Fibroblast of skin of left biceps (primary cell): ENCODE measurements at regions not wholly inside any gene's neighbourhood (a gene's known extent, or its start where the extent isn't known, plus 50 kb on each side); places are given as distances from the start of the nearest gene placed in this dataset.

Source experiments
- DNase-seq, 2 experiments: peaks; one replicate each; pipeline ENCODE4 v3.0.0-alpha.2; 2013; ENCODE audit warnings: low read depth in 2 of 2

- DNase-seq, result no peak
These were observed 1479.2 kb upstream of the PRR20A start for GRCh38 chr13:55661505-55661904.

GRCh38 chr13:55664178-55664577 lies 1476.5 kb upstream of the PRR20A start:
- DNase-seq, result no peak

- DNase-seq, result no peak
These were observed 1471.7 kb upstream of the PRR20A start for GRCh38 chr13:55669051-55669450.

DNA sequence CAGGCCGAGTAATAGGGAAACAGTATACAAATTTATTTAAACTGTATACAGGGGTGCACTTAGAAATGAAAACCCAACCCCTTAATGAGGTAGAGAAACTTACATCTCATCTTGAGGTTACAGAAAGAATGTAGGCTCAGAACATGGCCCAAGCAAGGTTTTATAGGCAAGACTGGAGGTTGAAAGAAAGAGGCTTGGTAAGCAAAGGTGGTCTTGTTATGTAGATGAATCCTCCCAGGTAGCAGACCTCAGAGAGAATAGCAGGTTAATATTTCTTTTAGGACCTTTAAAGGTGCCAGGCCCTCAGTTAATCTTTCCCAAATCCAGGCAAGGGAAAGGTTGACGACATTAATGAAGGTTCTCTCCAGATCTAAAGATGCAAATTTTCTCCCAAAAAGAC lies 1466.8 kb upstream of the PRR20A start:
- DNase-seq, result no peak

- no peak for DNase-seq
These were observed 1457.9 kb upstream of the PRR20A start for GRCh38 chr13:55682776-55683175.

GRCh38 chr13:55705526-55705925 lies 1435.2 kb upstream of the PRR20A start:
- no peak for DNase-seq

GRCh38 chr13:55705971-55706370 lies 1434.7 kb upstream of the PRR20A start:
- no peak for DNase-seq

DNA sequence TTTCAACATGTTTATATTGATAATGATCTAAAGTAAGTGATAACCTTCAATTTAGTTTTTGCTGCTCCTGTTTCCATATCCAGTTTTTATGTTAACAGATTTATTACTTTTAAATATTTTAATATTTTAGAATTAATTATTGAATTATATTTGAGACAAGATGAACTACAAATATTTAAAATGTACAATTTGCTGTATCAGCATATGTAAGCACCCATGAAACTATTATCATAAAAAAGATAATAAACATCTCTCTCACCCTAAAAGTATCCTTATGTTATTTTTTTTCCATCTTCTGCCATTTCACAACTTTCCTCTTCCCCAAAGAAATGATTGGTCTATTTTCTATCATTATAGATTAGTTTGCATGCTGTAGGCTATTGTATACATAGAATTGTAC lies 1426.6 kb upstream of the PRR20A start:
- no peak for DNase-seq

DNA sequence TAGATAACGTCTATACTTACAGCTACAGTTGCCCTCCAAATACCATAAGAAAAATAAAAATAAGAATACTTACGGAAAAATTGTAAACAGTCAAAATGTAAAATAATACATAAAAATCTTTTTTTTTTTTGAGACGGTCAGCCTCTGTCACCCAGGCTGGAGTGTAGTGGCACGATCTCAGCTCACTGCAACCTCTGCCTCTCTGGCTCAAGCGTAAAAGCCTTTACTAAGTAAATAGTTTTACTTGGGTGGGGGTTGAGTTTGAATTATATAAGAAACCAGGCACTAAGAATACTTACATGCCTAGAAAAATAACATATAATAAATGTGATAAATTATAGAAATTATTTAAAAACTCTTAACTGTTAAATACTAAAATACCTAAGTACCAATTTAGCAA lies 1413.0 kb upstream of the PRR20A start:
- no peak for DNase-seq

GRCh38 chr13:55728247-55728646 lies 1412.5 kb upstream of the PRR20A start:
- DNase-seq, result no peak

GRCh38 chr13:55745828-55746227 lies 1394.9 kb upstream of the PRR20A start:
- no peak for DNase-seq

GRCh38 chr13:55761986-55762385 lies 1378.7 kb upstream of the PRR20A start:
- DNase-seq, result no peak

DNA sequence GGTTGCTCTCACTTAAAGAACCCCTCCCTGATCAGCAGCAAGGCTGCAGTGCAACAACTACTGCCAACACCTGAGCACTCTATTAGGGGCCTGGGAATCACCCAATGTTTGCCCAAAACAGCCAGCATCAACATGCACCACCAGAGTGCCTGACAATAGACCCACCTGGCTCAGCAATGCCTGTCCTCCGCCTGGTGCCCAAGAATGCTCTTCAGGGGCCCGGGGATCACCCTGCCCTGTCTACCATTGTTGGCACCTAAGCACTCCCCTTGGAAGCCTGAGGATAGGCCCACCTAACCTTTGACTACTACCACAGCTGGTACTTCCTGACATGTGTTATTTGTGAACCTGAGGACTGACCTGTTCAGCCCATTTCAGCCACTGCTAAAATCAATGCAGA lies 1363.1 kb upstream of the PRR20A start:
- DNase-seq, result no peak

- DNase-seq, result no peak
These were observed 1356.9 kb upstream of the PRR20A start for GRCh38 chr13:55783841-55784240.

- no peak for DNase-seq
These were observed 1352.2 kb upstream of the PRR20A start for GRCh38 chr13:55788548-55788947.

DNA sequence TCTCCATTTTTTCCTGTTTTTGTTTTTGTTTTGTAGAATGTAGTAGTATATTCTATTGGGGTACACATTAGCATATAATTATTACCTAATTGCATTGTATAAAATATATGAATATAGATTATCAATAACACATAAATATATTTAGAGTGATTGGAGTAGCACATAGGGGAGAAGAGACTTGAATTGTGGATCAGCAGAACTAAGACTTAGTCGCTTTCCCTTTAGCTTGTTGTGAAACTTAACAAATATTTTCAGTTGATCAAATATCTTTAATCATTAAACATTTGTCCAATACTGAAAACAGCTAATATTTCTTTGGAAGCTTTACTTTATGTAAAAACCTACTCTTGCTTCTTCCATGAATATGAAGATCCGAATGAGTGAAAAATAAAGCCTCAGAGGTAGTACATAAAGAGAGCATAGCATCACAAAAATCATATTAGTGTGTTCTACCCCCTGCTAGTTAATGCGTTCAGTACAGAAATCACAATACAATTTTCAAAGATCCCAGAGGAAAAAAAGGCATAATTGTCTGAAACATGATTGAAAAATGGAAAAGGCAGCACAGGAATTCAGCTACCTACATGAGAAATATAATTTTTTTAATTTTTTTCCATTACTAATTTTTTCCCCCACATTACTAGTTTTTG lies 1348.0 kb upstream of the PRR20A start:
- no peak for DNase-seq

GRCh38 chr13:55815458-55816033 lies 1325.2 kb upstream of the PRR20A start:
- DNase-seq, result no peak

DNA sequence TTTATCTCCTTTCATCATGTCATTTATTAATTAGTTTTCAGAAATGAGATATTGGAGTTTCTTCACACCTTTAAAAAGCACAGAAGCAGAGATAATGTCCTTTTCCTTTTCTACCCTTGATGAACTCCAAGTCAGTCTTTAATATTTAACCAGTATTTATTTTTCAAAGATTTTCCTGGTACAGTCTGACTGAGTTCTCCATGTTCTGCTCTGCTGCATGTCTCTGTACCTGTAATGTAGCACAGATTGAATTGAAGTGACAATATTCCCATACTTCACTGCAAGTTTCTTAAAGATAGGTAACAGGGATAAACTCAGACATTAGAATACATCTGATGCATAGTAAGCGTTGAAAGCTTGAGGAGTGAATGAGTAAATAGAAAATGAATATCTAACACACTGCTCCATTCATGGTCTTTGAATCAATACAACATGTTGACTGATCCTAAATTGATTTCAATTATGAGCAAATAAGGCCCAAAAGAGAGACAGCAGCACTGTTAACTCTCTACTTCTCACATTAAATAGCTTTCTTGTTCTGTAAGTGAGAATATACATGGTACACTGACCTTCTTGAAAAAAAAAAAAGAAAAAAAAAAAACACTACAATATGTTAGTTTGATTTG lies 1323.6 kb upstream of the PRR20A start:
- no peak for DNase-seq

DNA sequence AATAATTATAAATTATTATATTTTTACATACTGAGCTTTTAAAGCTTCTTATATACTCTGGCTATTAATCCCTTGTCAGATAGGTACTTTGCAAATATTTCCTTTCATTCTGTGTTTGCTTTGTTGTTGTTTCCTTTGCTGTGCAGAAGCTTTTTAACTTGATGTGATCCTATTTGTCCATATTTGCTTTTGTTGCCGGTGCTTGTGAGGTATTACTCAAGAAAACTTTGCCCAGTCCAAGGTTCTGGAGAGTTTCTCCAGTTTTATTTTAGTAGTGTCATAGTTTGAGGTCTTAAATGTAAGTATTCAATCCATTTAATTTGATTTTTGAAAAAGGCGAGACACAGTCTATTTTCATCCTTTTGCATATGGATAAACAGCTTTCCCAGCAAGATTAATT lies 1319.9 kb upstream of the PRR20A start:
- DNase-seq, result no peak

DNA sequence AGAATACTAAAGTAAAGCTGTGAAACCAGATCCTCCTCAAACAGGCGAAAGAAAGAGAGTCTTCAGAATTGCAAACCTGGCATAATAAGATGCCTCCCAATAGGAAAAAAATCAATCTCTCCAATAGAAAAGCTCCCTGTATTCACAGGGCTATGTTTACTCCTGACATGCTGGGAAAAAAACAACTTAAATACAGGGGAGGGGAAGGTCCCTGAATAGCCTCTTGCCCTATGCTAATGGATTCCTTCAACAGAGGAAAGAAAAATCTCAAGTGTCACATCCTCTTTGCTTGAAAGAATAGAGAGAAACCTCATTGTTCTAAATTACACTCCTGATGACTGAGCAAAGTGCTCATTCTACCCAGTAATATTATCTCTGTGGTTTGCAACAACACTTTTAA lies 1271.1 kb upstream of the PRR20A start:
- DNase-seq, result no peak

DNA sequence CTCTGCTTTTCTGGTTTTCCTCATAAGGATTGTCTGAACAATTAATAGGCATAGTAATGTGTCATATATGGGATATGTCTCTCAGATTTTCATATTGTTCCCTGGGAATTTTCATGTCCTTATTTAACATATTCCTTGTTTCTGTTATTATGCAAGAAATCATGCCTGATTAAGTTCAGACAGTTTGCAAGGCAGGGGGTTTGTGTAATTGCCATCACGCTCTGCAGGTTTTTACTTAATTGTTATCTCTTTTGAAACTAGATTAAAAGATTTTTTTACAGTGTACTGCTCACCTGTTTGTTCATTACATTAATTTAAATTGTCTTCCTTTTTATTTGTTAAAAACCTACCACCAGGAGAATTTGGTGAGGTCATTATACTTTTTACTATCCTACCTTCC lies 1253.2 kb upstream of the PRR20A start:
- no peak for DNase-seq

DNA sequence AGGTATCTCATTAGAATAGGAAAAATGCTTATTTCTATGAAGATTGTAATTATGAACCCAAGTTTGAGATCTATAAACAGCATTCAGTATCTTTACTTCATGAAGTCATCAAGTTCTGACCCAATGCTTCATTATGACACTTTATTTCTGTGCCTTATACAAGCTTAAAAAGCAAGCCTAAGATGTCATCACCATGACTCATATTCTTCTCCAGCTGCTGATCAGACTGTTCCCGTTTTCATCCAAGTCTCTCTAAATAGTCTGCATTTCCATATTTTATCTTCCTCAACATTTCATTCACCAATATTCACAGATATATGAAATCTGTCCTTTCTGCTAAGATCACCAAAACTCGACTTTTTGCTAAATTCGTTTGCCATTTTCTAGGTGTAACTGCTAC lies 1247.2 kb upstream of the PRR20A start:
- no peak for DNase-seq

- no peak for DNase-seq
These were observed 1203.5 kb upstream of the PRR20A start for GRCh38 chr13:55937180-55937579.

- DNase-seq, result no peak
These were observed 1192.5 kb upstream of the PRR20A start for GRCh38 chr13:55948175-55948574.
